ENCODE measurements at regions not wholly inside any gene's neighbourhood (a gene's known extent, or its start where the extent isn't known, plus 50 kb on each side); places are given as distances from the start of the nearest gene placed in this dataset.

DNA sequence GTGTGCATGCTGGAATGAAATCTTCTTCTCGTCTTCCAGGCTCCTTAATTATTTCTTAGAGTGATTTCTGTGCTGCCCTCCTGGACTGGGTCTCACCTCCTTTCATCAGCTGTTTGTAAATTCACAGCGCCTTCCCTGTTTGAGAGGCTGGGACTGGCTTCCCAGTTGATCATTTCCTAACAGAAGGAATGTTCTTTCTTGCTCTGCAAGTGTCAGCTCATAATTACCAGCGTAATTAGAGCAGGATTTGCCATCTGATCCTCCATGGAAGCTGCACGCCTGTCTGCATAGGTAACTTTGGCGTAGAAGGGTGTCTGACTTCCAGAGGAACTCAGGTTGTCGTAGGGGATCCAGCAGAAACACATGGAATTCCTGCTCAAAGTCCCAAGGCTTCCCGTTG is 375.0 kb upstream of the EEF2KMT start:
- TF ChIP-seq LEF1 (IDR thresholded peaks at IDR 0.05; ENCODE audit: borderline replicate concordance) (no peak), FOXA1 (IDR thresholded peaks at IDR 0.05) (no peak)
